Suprapubic skin (tissue), 3 donors: ENCODE measurements at regions not wholly inside any gene's neighbourhood (a gene's known extent, or its start where the extent isn't known, plus 50 kb on each side); places are given as distances from the start of the nearest gene placed in this dataset.

Experiments
- POLR2AphosphoS5 ChIP-seq, 3 donors: sonication (generic); formaldehyde crosslinking; IDR thresholded peaks; one replicate each; pipeline ENCODE4 v1.6.1; 2017; ENCODE audit warnings: antibody characterized with exemption in 3 of 3
- TF ChIP-seq, protein P1 (sequence below), 2 donors: fragments of 200-600 bp in 1 of 2; fragments of 450-650 bp in 1 of 2; sonication (generic) in 1 of 2; IDR thresholded peaks; one replicate each; pipeline ENCODE4 v1.5.1; 2016 to 2019; ENCODE audit warnings: antibody characterized with exemption in 2 of 2, mild to moderate bottlenecking in 1 of 2, moderate library complexity in 1 of 2

DNA sequence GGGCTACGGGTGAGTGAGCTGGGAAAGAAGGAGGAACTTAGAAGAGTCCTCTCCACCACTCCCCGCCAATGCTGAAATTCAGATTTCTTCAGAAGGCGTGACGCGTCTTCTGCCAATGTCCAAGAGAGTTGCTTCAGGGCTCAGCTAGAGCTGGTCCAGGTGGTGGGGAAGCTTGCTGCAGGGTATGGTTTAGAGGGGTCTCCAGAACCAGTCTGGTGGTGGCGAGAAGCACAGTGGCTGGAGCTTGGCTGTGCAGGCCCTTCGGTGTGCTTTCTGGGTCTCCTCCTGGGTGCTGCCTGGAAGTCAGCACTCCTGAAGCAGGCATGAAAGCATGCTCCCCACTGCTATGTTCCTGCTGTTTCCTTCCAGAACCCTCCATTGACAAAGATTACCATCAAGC, 387.2 kb downstream of the PTPRU start:
- TF ChIP-seq, protein P1, sequence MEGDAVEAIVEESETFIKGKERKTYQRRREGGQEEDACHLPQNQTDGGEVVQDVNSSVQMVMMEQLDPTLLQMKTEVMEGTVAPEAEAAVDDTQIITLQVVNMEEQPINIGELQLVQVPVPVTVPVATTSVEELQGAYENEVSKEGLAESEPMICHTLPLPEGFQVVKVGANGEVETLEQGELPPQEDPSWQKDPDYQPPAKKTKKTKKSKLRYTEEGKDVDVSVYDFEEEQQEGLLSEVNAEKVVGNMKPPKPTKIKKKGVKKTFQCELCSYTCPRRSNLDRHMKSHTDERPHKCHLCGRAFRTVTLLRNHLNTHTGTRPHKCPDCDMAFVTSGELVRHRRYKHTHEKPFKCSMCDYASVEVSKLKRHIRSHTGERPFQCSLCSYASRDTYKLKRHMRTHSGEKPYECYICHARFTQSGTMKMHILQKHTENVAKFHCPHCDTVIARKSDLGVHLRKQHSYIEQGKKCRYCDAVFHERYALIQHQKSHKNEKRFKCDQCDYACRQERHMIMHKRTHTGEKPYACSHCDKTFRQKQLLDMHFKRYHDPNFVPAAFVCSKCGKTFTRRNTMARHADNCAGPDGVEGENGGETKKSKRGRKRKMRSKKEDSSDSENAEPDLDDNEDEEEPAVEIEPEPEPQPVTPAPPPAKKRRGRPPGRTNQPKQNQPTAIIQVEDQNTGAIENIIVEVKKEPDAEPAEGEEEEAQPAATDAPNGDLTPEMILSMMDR (IDR thresholded peaks at IDR 0.05), result no peak
- no peak for TF ChIP-seq POLR2AphosphoS5 (IDR thresholded peaks at IDR 0.05)
